ENCODE measurements at regions not wholly inside any gene's neighbourhood (a gene's known extent, or its start where the extent isn't known, plus 50 kb on each side); places are given as distances from the start of the nearest gene placed in this dataset.

- DNase-seq, result no peak
Observed at GRCh38 chr1:219993554-219994433, 52.5 kb downstream of the EPRS1 start.

GRCh38 chr1:219991919-219992318 lies 54.4 kb downstream of the EPRS1 start:
- no peak for DNase-seq

DNA sequence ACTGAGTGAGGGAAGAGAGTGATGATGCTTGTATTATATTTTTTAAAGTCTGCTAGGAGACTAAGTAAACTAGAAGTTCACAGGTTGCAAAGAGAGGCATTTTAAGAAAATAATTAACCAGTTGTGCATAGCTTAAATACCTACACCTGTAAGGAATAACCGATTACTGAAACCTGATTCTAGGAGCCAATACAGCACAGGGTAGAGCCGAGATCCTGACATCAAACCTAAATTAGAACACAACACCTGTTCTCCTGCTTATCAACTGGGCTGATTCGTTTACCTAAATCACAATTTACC lies 54.8 kb downstream of the EPRS1 start:
- DNase-seq, result no peak

DNA sequence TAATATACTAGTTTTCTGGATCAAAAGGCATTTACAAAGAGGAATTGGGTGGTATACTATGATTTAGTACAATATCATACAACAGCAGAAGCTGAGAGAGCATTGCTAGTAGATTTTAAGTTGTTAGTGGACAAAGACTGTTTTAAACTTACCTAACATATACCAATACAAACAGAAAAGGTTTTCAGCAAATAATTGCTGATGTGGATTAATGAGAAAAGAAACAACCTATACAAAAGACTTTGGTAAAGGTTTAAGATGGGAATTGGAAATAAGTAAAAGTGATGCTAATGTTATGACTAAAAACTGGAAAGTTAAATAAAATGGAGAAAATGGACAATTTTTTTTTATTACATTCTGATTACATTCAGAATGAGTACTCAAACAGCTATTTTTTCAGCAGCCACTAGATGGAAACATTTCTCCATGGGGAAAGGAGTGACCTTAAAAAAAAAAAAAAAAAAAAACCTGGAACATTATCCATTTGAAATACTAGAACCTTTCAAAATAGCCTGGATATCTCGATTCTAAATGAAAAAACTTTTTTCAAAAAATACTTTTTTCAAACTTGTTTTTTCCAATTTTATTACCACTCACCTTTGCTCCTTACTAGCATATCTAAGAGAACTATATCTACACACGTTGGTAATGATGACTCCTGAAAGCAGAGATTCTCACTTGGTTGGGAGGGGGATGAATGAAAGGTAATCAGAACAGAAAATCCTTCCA lies 55.4 kb downstream of the EPRS1 start:
- peak; percentile 56 for DNase-seq

DNA sequence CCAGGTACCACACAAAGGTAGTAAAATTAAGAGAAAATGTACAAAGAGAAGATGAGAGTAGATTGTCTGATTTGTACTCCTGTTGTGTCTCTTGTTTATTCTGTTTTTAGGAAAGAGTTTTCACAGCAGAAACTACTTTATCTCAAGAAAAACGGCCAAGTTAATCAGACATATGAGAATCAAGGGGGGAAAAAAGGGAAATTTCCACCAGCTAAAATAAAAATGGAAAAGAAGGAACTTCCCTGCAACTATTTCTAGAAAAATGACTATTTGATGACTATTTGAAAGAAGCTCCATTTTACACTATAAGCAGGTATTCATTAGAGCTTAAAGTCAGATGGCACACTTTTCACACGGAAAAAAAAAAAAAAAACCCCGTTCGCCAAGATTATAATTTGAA lies 56.5 kb downstream of the EPRS1 start:
- DNase-seq, result no peak

- no peak for DNase-seq
Observed at GRCh38 chr1:219988818-219989217, 57.5 kb downstream of the EPRS1 start.

DNA sequence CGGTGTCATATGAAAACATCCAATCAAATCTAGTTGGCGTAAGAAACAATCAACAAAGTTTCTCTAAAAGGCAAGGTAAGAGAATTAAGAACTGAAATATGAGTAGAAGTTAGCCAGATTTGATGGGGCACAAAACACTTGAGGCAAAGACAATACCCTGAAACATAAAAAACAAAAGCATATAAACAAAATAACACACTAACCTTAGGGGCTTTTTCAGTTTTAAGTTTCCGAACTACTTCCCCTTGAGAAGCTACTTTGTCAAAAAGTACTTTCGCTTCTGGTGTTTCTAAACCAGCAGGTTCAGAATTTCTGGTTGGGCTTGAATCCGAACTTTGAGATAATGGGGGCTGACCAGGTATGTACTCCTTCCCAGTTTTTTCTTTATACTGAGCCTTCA lies 57.9 kb downstream of the EPRS1 start:
- no peak for DNase-seq

- DNase-seq, result no peak
Observed at GRCh38 chr1:219987325-219987724, 59.0 kb upstream of the SLC30A10 start.

DNA sequence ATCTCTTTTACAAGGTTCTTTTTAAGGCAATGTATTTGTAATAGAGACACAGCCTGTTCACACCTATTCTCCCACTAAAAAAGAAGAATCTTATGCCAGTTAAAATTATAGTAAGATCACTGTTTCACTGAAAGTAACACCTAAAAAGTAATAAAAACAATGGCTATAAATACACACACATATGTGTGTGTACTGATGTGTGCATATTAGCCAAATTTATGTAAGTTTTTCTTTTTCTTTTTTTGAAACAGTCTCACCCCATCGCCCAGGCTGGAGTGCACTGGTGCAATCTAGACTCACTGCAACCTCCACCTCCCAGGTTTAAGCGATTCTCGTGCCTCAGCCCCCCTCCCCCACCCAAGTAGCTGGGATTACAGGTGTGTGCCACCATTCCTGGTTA lies 56.8 kb upstream of the SLC30A10 start:
- DNase-seq, result no peak
